Gastrocnemius medialis (tissue), 4 donors: ENCODE measurements at regions not wholly inside any gene's neighbourhood (a gene's known extent, or its start where the extent isn't known, plus 50 kb on each side); places are given as distances from the start of the nearest gene placed in this dataset.

Experiments
- ATAC-seq, 2 donors: fragments of 150-250 bp; one replicate each; pipeline ENCODE4 v1.9.1; 2016
- DNase-seq, 2 donors: peaks; one replicate each; pipeline ENCODE4 v3.0.0-alpha.2; 2019
- H3K27ac ChIP-seq, 4 donors: fragments of 200-600 bp; sonication (generic); 1 replicate in 1 of 4; 2 replicates in 3 of 4; pipeline ENCODE4 v1.5.1; 2016 to 2018; ENCODE audit warnings: mild to moderate bottlenecking in 2 of 4, moderate library complexity in 1 of 4
- H3K27me3 ChIP-seq, 3 donors: fragments of 200-600 bp; sonication (generic) in 2 of 3; 1 replicate in 1 of 3; 2 replicates in 2 of 3; pipeline versions ENCODE4 v1.5.1 to v1.6.0; 2016 to 2019; ENCODE audit warnings: mild to moderate bottlenecking in 1 of 3, moderate library complexity in 1 of 3
- H3K36me3 ChIP-seq, 2 donors: fragments of 200-600 bp; sonication (generic) in 1 of 2; one replicate each; pipeline ENCODE4 v1.5.1; 2017 to 2018
- H3K4me1 ChIP-seq, 2 donors: fragments of 200-600 bp; sonication (generic) in 1 of 2; one replicate each; pipeline ENCODE4 v1.5.1; 2016 to 2017; ENCODE audit warnings: mild to moderate bottlenecking in 2 of 2
- H3K4me3 ChIP-seq, 4 donors: fragments of 200-600 bp; sonication (generic) in 3 of 4; 1 replicate in 1 of 4; 2 replicates in 3 of 4; pipeline ENCODE4 v1.5.1; 2016 to 2019; ENCODE audit warnings: mild to moderate bottlenecking in 2 of 4
- H3K9me3 ChIP-seq, 3 donors: fragments of 200-600 bp; sonication (generic) in 2 of 3; 1 replicate in 1 of 3; 2 replicates in 2 of 3; pipeline ENCODE4 v1.5.1; 2016 to 2019
- POLR2A ChIP-seq, 2 donors: fragments of 450-650 bp; IDR thresholded peaks; one replicate each; pipeline ENCODE4 v1.6.1; 2017; ENCODE audit warnings: antibody characterized with exemption in 2 of 2, mild to moderate bottlenecking in 2 of 2, moderate library complexity in 2 of 2
- in situ Hi-C, 4 donors: fragments of 200-750 bp; cut with MboI; loops; one replicate each; pipeline versions ENCODE4 v1.15.0 to v1.8.0; 2017; ENCODE audit warnings: low sequenced_read_pairs in 4 of 4
- intact Hi-C: fragments of 100-400 bp; cut with DNase I; formaldehyde crosslinking; loops from one replicate; pipeline ENCODE4 v1.15.1; 2023; ENCODE audit warnings: low total_unique reads
- TF ChIP-seq, protein P1 (sequence below), 5 experiments: fragments of 450-650 bp in 3 of 5; fragments of 200-600 bp in 2 of 5; sonication (generic) in 2 of 5; IDR thresholded peaks in 4 of 5; conservative IDR thresholded peaks in 1 of 5; 1 replicate in 4 of 5; 2 replicates in 1 of 5; pipeline ENCODE4 v1.5.1; 2016 to 2019; ENCODE audit warnings: antibody characterized with exemption in 5 of 5, mild to moderate bottlenecking in 3 of 5, moderate library complexity in 3 of 5

DNA sequence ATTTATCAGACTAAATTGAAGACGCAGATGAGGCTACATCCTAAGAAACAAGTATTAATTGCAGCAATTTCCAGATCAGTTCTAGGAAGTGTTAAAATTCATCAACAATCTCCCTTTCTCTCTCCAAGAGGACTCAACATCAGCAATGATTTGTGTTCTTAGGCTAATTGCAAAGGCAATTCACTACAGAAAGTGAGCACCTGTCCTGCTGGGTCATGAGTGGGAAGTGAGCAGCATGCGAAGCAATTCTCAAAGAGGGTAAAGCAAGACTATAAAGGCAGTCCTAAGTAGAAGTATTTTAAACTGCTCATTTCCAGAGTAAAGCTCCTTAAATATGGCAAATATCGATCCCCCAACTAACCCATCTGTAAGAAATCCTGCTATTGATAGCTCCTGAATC is 1191.0 kb upstream of the ALCAM start:
- DNase-seq (no peak), ATAC-seq (no peak)
- H3K27ac ChIP-seq, result no peak overlapping the region
- H3K4me1 ChIP-seq, result no peaks in the 10 kb centered on the region
- intact Hi-C loops (no loop called here), in situ Hi-C loops (no loop called here)
- H3K36me3 ChIP-seq, result no peaks in the 10 kb centered on the region
- H3K27me3 ChIP-seq, result no peaks in the 10 kb centered on the region
- TF ChIP-seq POLR2A (IDR thresholded peaks at IDR 0.05), result no peak
- TF ChIP-seq, protein P1, sequence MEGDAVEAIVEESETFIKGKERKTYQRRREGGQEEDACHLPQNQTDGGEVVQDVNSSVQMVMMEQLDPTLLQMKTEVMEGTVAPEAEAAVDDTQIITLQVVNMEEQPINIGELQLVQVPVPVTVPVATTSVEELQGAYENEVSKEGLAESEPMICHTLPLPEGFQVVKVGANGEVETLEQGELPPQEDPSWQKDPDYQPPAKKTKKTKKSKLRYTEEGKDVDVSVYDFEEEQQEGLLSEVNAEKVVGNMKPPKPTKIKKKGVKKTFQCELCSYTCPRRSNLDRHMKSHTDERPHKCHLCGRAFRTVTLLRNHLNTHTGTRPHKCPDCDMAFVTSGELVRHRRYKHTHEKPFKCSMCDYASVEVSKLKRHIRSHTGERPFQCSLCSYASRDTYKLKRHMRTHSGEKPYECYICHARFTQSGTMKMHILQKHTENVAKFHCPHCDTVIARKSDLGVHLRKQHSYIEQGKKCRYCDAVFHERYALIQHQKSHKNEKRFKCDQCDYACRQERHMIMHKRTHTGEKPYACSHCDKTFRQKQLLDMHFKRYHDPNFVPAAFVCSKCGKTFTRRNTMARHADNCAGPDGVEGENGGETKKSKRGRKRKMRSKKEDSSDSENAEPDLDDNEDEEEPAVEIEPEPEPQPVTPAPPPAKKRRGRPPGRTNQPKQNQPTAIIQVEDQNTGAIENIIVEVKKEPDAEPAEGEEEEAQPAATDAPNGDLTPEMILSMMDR (IDR thresholded peaks at IDR 0.05 in 4 of 5, conservative IDR thresholded peaks at IDR 0.05 in 1 of 5), result no peak
- no peak overlapping the region for H3K4me3 ChIP-seq
- H3K9me3 ChIP-seq, result no peaks in the 10 kb centered on the region

DNA sequence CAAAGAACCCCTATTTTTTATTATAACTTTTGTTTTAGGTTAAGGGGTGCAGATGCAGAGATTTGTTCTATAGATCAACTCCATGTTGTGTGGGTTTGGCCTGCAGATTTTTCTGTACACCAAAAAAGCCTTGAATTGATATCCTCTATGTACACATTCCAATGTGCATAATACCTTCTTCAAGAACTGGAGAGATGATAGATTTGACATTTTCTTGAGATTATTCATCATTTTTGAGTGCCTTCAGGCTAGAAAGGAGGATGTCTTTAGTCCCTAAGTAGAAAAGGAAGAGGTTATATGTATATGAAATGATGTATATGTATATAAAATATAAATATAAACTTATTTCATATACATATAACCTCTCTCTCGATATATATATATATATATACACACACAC is 1190.0 kb upstream of the ALCAM start:
- H3K9me3 ChIP-seq, result no peaks in the 10 kb centered on the region
- TF ChIP-seq POLR2A (IDR thresholded peaks at IDR 0.05), result no peak
- TF ChIP-seq, protein P1 (IDR thresholded peaks at IDR 0.05 in 4 of 5, conservative IDR thresholded peaks at IDR 0.05 in 1 of 5), result no peak
- in situ Hi-C loops (no loop called here), intact Hi-C loops (no loop called here)
- H3K27ac ChIP-seq, result no peak overlapping the region
- no peaks in the 10 kb centered on the region for H3K27me3 ChIP-seq
- H3K36me3 ChIP-seq, result no peaks in the 10 kb centered on the region
- DNase-seq, result no peak
- no peak for ATAC-seq
- H3K4me3 ChIP-seq, result no peak overlapping the region
- H3K4me1 ChIP-seq, result no peaks in the 10 kb centered on the region

DNA sequence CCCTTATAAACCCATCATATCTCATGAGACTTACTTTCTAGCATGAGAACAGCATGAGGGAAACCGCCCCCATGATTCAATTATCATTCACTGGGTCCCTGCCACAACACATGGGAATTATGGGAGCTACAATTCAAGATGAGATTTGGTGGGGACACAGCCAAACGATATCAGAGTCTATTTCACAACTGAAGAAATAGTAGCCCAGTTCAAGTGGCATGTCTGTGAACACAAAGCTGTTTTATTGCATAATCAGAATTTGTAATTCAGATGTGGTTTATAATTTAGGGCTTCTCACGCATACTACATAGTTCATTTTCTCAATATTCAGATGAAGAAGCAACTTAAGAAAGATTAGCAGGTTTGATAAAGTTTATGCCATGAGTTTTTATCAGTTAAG is 1188.0 kb upstream of the ALCAM start:
- in situ Hi-C loops, result no loop called here
- intact Hi-C loops, result no loop called here
- Histone ChIP-seq H3K4me1 (no peaks in the 10 kb centered on the region), H3K27ac (no peak overlapping the region), H3K36me3 (no peaks in the 10 kb centered on the region), H3K4me3 (no peak overlapping the region), H3K27me3 (no peaks in the 10 kb centered on the region), H3K9me3 (no peaks in the 10 kb centered on the region)
- DNase-seq (no peak), ATAC-seq (no peak)
- TF ChIP-seq POLR2A (IDR thresholded peaks at IDR 0.05), result no peak
- TF ChIP-seq, protein P1 (IDR thresholded peaks at IDR 0.05 in 4 of 5, conservative IDR thresholded peaks at IDR 0.05 in 1 of 5), result no peak

- Histone ChIP-seq H3K4me1 (no peaks in the 10 kb centered on the region), H3K36me3 (no peaks in the 10 kb centered on the region), H3K9me3 (no peaks in the 10 kb centered on the region), H3K27me3 (no peaks in the 10 kb centered on the region), H3K27ac (no peak overlapping the region), H3K4me3 (no peak overlapping the region)
- TF ChIP-seq POLR2A (IDR thresholded peaks at IDR 0.05), result no peak
- TF ChIP-seq, protein P1 (IDR thresholded peaks at IDR 0.05 in 4 of 5, conservative IDR thresholded peaks at IDR 0.05 in 1 of 5), result no peak
- DNase-seq (no peak), ATAC-seq (no peak)
- intact Hi-C loops (no loop called here), in situ Hi-C loops (no loop called here)
These were observed 1185.8 kb upstream of the ALCAM start for GRCh38 chr3:104180906-104181305.

GRCh38 chr3:104190681-104191080 is 1176.0 kb upstream of the ALCAM start:
- ATAC-seq, result no peak
- Histone ChIP-seq H3K27ac (no peak overlapping the region), H3K4me1 (no peaks in the 10 kb centered on the region), H3K27me3 (no peaks in the 10 kb centered on the region), H3K9me3 (no peaks in the 10 kb centered on the region), H3K4me3 (no peak overlapping the region), H3K36me3 (no peaks in the 10 kb centered on the region)
- DNase-seq, result no peak
- intact Hi-C loops (no loop called here), in situ Hi-C loops (no loop called here)
- no peak for TF ChIP-seq POLR2A (IDR thresholded peaks at IDR 0.05)
- TF ChIP-seq, protein P1 (IDR thresholded peaks at IDR 0.05 in 4 of 5, conservative IDR thresholded peaks at IDR 0.05 in 1 of 5), result no peak
